Gastrocnemius medialis (tissue), 4 donors: ENCODE measurements at regions not wholly inside any gene's neighbourhood (a gene's known extent, or its start where the extent isn't known, plus 50 kb on each side); places are given as distances from the start of the nearest gene placed in this dataset.

Source experiments
- POLR2A ChIP-seq, 2 donors: fragments of 450-650 bp; IDR thresholded peaks; one replicate each; pipeline ENCODE4 v1.6.1; 2017; ENCODE audit warnings: antibody characterized with exemption in 2 of 2, mild to moderate bottlenecking in 2 of 2, moderate library complexity in 2 of 2
- TF ChIP-seq, protein P1 (sequence below), 5 experiments: fragments of 450-650 bp in 3 of 5; fragments of 200-600 bp in 2 of 5; sonication (generic) in 2 of 5; IDR thresholded peaks in 4 of 5; conservative IDR thresholded peaks in 1 of 5; 1 replicate in 4 of 5; 2 replicates in 1 of 5; pipeline ENCODE4 v1.5.1; 2016 to 2019; ENCODE audit warnings: antibody characterized with exemption in 5 of 5, mild to moderate bottlenecking in 3 of 5, moderate library complexity in 3 of 5

DNA sequence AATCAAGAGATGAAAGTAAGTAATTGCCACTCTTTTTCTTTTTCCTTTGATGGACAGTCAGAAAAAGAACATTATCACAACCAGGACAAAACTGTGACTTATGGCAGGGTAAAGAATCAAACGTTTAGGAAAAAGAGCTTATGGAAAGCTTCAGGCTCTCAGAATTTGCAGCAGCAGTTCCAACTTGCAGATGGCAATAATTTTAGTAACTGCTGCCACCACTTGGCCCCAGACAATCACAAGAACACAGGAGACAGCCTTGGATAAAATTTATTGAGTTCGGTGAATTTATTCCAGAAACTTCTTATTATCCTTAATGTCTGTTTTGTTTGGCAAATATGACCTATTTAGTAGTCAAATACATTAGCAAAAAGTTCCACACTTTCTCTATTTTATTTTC is 804.4 kb downstream of the BRINP3 start:
- TF ChIP-seq, protein P1, sequence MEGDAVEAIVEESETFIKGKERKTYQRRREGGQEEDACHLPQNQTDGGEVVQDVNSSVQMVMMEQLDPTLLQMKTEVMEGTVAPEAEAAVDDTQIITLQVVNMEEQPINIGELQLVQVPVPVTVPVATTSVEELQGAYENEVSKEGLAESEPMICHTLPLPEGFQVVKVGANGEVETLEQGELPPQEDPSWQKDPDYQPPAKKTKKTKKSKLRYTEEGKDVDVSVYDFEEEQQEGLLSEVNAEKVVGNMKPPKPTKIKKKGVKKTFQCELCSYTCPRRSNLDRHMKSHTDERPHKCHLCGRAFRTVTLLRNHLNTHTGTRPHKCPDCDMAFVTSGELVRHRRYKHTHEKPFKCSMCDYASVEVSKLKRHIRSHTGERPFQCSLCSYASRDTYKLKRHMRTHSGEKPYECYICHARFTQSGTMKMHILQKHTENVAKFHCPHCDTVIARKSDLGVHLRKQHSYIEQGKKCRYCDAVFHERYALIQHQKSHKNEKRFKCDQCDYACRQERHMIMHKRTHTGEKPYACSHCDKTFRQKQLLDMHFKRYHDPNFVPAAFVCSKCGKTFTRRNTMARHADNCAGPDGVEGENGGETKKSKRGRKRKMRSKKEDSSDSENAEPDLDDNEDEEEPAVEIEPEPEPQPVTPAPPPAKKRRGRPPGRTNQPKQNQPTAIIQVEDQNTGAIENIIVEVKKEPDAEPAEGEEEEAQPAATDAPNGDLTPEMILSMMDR (IDR thresholded peaks at IDR 0.05 in 4 of 5, conservative IDR thresholded peaks at IDR 0.05 in 1 of 5) = no peak
- TF ChIP-seq POLR2A (IDR thresholded peaks at IDR 0.05) = no peak
